Epithelial cell of proximal tubule (primary cell): ENCODE measurements at regions not wholly inside any gene's neighbourhood (a gene's known extent, or its start where the extent isn't known, plus 50 kb on each side); places are given as distances from the start of the nearest gene placed in this dataset.
"Not testable (repeated sequence)": the region's sequence is repeated elsewhere in the genome, so short reads cannot be mapped to it uniquely, and the experiment has no call there.

ENCODE experiments used
- DNase-seq: peaks from one replicate; pipeline ENCODE4 v3.0.0-alpha.2; 2011; ENCODE audit warnings: low read depth
- H3K4me3 ChIP-seq: 2 replicates; pipeline ENCODE4 v1.5.1; 2011; ENCODE audit warnings: low read depth, mild to moderate bottlenecking, low read length
- CTCF ChIP-seq: conservative IDR thresholded peaks from 2 replicates; pipeline ENCODE4 v1.5.1; 2012; ENCODE audit warnings: low read depth, mild to moderate bottlenecking, low read length

- TF ChIP-seq CTCF, result no peak
- no peak for DNase-seq
- no peak overlapping the region for H3K4me3 ChIP-seq
Measured at GRCh38 chr6:81594501-81594900, 158.0 kb downstream of the TENT5A start.

- H3K4me3 ChIP-seq, result no peak overlapping the region
Measured at GRCh38 chr6:81590314-81590691, 162.2 kb downstream of the TENT5A start.

GRCh38 chr6:81589465-81590313 lies 162.8 kb downstream of the TENT5A start:
- H3K4me3 ChIP-seq, result no peak overlapping the region
- DNase-seq, result no peak
- no peak for TF ChIP-seq CTCF

More at GRCh38 chr6:81590314-81590691, 162.2 kb downstream of the TENT5A start:
- no peak for TF ChIP-seq CTCF
- DNase-seq, result no peak

- DNase-seq, H3K4me3 ChIP-seq: not testable (repeated sequence)
Measured at GRCh38 chr6:81585686-81586085, 166.8 kb downstream of the TENT5A start.

- DNase-seq, H3K4me3 ChIP-seq: not testable (repeated sequence)
Measured at GRCh38 chr6:81584156-81584555, 168.3 kb downstream of the TENT5A start.

GRCh38 chr6:81575442-81575841 lies 177.0 kb downstream of the TENT5A start:
- DNase-seq, result no peak
- no peak for TF ChIP-seq CTCF

GRCh38 chr6:81572020-81572419 lies 180.5 kb downstream of the TENT5A start:
- no peak for TF ChIP-seq CTCF
- H3K4me3 ChIP-seq, result no peak overlapping the region
- DNase-seq, result no peak

More at GRCh38 chr6:81575442-81575841, 177.0 kb downstream of the TENT5A start:
- H3K4me3 ChIP-seq, result no peak overlapping the region

GRCh38 chr6:81570681-81571080 lies 181.8 kb downstream of the TENT5A start:
- no peak for DNase-seq
- no peak overlapping the region for H3K4me3 ChIP-seq
- TF ChIP-seq CTCF, result no peak
